ENCODE measurements at regions not wholly inside any gene's neighbourhood (a gene's known extent, or its start where the extent isn't known, plus 50 kb on each side); places are given as distances from the start of the nearest gene placed in this dataset.

GRCh38 chr4:16292585-16292984 lies 66.3 kb upstream of the TAPT1 start:
- Histone ChIP-seq H3K27ac (no peak overlapping the region), H3K9me3 (no peaks in the 10 kb centered on the region), H3K27me3 (no peaks in the 10 kb centered on the region), H3K4me1 (ENCODE audit: insufficient read depth) (no peaks in the 10 kb centered on the region), H3K4me3 (no peak overlapping the region), H3K36me3 (no peaks in the 10 kb centered on the region)
- WGBS, 3 donors = 79 to 87% (median 83%) methylated on average over 7 of the region's 7 CpGs
- no peak for DNase-seq
- intact Hi-C loops (cut with DNase I) = loop anchor here in 2 of 4 donors (5.0 to 10.0 kb wide), 2 partner anchors 1040 to 1182 kb away; no protein-coding TSS in a partner anchor
- TF ChIP-seq POLR2A (IDR thresholded peaks at IDR 0.05) = no peak
- TF ChIP-seq, protein P1, sequence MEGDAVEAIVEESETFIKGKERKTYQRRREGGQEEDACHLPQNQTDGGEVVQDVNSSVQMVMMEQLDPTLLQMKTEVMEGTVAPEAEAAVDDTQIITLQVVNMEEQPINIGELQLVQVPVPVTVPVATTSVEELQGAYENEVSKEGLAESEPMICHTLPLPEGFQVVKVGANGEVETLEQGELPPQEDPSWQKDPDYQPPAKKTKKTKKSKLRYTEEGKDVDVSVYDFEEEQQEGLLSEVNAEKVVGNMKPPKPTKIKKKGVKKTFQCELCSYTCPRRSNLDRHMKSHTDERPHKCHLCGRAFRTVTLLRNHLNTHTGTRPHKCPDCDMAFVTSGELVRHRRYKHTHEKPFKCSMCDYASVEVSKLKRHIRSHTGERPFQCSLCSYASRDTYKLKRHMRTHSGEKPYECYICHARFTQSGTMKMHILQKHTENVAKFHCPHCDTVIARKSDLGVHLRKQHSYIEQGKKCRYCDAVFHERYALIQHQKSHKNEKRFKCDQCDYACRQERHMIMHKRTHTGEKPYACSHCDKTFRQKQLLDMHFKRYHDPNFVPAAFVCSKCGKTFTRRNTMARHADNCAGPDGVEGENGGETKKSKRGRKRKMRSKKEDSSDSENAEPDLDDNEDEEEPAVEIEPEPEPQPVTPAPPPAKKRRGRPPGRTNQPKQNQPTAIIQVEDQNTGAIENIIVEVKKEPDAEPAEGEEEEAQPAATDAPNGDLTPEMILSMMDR (IDR thresholded peaks at IDR 0.05) = no peak
- TF ChIP-seq EP300 (IDR thresholded peaks at IDR 0.05) = no peak

GRCh38 chr4:16290681-16291420 lies 64.6 kb upstream of the TAPT1 start:
- no peak for TF ChIP-seq EP300 (IDR thresholded peaks at IDR 0.05)
- Histone ChIP-seq H3K36me3 (no peaks in the 10 kb centered on the region), H3K27me3 (no peaks in the 10 kb centered on the region), H3K4me3 (no peak overlapping the region), H3K4me1 (ENCODE audit: insufficient read depth) (no peaks in the 10 kb centered on the region), H3K9me3 (no peaks in the 10 kb centered on the region), H3K27ac (no peak overlapping the region)
- DNase-seq = no peak
- 31 to 45% (median 41%) methylated on average over 8 of the region's 8 CpGs for whole genome bisulfite sequencing, 3 donors
- intact Hi-C loops (cut with DNase I) = loop anchor here in 2 of 4 donors (5.0 to 10.0 kb wide), 2 partner anchors 1041 to 1184 kb away; no protein-coding TSS in a partner anchor

GRCh38 chr4:16289897-16290554 lies 63.8 kb upstream of the TAPT1 start:
- H3K27me3 ChIP-seq = no peaks in the 10 kb centered on the region
- no peak for DNase-seq
- H3K27ac ChIP-seq = no peak overlapping the region
- no peaks in the 10 kb centered on the region for H3K4me1 ChIP-seq (ENCODE audit: insufficient read depth)
- H3K9me3 ChIP-seq = no peaks in the 10 kb centered on the region
- WGBS, 3 donors = 0 to 2% (median 0%) methylated on average over 4 of the region's 4 CpGs
- no peaks in the 10 kb centered on the region for H3K36me3 ChIP-seq
- intact Hi-C loops (cut with DNase I) = loop anchor here in 2 of 4 donors (5.0 to 10.0 kb wide), 3 partner anchors 1035 to 1185 kb away; no protein-coding TSS in a partner anchor
- H3K4me3 ChIP-seq = no peak overlapping the region
- TF ChIP-seq EP300 (IDR thresholded peaks at IDR 0.05) (no peak), POLR2A (IDR thresholded peaks at IDR 0.05) (no peak)
- TF ChIP-seq, protein P1 (IDR thresholded peaks at IDR 0.05) = peak; percentile 21 to 42 (median 31)

GRCh38 chr4:16284050-16284449 lies 57.8 kb upstream of the TAPT1 start:
- Histone ChIP-seq H3K4me3 (no peak overlapping the region), H3K27ac (no peak overlapping the region), H3K36me3 (no peaks in the 10 kb centered on the region), H3K27me3 (no peaks in the 10 kb centered on the region), H3K4me1 (ENCODE audit: insufficient read depth) (no peaks in the 10 kb centered on the region), H3K9me3 (no peaks in the 10 kb centered on the region)
- no peak for TF ChIP-seq EP300 (IDR thresholded peaks at IDR 0.05)
- no peak for TF ChIP-seq POLR2A (IDR thresholded peaks at IDR 0.05)
- TF ChIP-seq, protein P1 (IDR thresholded peaks at IDR 0.05) = no peak
- 76 to 97% (median 82%) methylated on average over 3 of the region's 3 CpGs for WGBS, 3 donors
- no peak for DNase-seq
- intact Hi-C loops (cut with DNase I) = loop anchor here in 1 of 4 donors (10.0 kb wide), 1 partner anchor 1041 kb away; no protein-coding TSS in a partner anchor

Measured in ovary (tissue), 7 donors.